Stomach (tissue), 4 donors: ENCODE measurements at regions not wholly inside any gene's neighbourhood (a gene's known extent, or its start where the extent isn't known, plus 50 kb on each side); places are given as distances from the start of the nearest gene placed in this dataset.

ENCODE experiments used
- POLR2A ChIP-seq, 4 donors: fragments of 450-650 bp; IDR thresholded peaks; one replicate each; pipeline ENCODE4 v1.6.1; 2016; ENCODE audit warnings: antibody characterized with exemption in 4 of 4, control low read depth in 2 of 4, mild to moderate bottlenecking in 1 of 4, moderate library complexity in 1 of 4
- POLR2AphosphoS5 ChIP-seq, 3 donors: sonication (generic); formaldehyde crosslinking; IDR thresholded peaks; one replicate each; pipeline ENCODE4 v1.6.1; 2016; ENCODE audit warnings: antibody characterized with exemption in 3 of 3
- TF ChIP-seq, protein P1 (sequence below), 7 experiments: fragments of 450-650 bp in 4 of 7; fragments of 200-600 bp in 3 of 7; sonication (generic) in 3 of 7; IDR thresholded peaks; one replicate each; pipeline ENCODE4 v1.5.1; 2016 to 2019; ENCODE audit warnings: antibody characterized with exemption in 7 of 7, control low read depth in 2 of 7, mild to moderate bottlenecking in 1 of 7

DNA sequence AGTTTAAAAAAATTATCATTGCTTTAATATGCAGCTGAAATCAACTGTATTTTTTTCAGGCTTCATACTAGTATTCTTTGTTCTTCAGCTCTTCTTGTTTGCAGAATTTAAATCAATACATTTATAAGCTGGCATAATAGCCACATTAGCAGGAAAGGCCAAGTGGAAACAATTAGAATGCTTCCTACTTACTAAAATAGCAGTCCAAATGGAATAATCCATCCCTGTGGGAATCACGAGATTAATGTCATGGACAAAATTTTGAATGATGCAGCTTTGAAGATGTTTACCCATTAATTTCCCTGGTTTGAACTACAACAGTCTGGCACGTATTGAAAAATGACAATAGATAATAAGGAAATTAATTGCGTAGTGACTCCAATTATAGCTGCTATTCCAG, 2650.8 kb downstream of the PCDH9 start:
- no peak for TF ChIP-seq POLR2A (IDR thresholded peaks at IDR 0.05)
- TF ChIP-seq, protein P1, sequence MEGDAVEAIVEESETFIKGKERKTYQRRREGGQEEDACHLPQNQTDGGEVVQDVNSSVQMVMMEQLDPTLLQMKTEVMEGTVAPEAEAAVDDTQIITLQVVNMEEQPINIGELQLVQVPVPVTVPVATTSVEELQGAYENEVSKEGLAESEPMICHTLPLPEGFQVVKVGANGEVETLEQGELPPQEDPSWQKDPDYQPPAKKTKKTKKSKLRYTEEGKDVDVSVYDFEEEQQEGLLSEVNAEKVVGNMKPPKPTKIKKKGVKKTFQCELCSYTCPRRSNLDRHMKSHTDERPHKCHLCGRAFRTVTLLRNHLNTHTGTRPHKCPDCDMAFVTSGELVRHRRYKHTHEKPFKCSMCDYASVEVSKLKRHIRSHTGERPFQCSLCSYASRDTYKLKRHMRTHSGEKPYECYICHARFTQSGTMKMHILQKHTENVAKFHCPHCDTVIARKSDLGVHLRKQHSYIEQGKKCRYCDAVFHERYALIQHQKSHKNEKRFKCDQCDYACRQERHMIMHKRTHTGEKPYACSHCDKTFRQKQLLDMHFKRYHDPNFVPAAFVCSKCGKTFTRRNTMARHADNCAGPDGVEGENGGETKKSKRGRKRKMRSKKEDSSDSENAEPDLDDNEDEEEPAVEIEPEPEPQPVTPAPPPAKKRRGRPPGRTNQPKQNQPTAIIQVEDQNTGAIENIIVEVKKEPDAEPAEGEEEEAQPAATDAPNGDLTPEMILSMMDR (IDR thresholded peaks at IDR 0.05): no peak
- no peak for TF ChIP-seq POLR2AphosphoS5 (IDR thresholded peaks at IDR 0.05)
